Thyroid gland (tissue), 4 donors: ENCODE measurements at regions not wholly inside any gene's neighbourhood (a gene's known extent, or its start where the extent isn't known, plus 50 kb on each side); places are given as distances from the start of the nearest gene placed in this dataset.

Source experiments
- DNase-seq, 2 donors: peaks; one replicate each; pipeline ENCODE4 v3.0.0-alpha.2; 2019
- H3K27ac ChIP-seq, 3 donors: fragments of 200-600 bp; sonication (generic); 1 replicate in 2 of 3; 2 replicates in 1 of 3; pipeline ENCODE4 v1.5.1; 2016 to 2019; ENCODE audit warnings: mild to moderate bottlenecking in 1 of 3, moderate library complexity in 1 of 3
- H3K27me3 ChIP-seq: fragments of 200-600 bp; sonication (generic); one replicate; pipeline ENCODE4 v1.5.1; 2019
- H3K36me3 ChIP-seq, 2 donors: fragments of 200-600 bp; sonication (generic); one replicate each; pipeline ENCODE4 v1.5.1; 2016 to 2019
- H3K4me1 ChIP-seq, 2 donors: fragments of 200-600 bp; sonication (generic); one replicate each; pipeline ENCODE4 v1.5.1; 2017 to 2019
- H3K4me3 ChIP-seq, 3 donors: fragments of 200-600 bp; sonication (generic); replicated peaks in 1 of 3; 1 replicate in 2 of 3; 2 replicates in 1 of 3; pipeline ENCODE4 v1.5.1; 2016; ENCODE audit warnings: mild to moderate bottlenecking in 1 of 3
- H3K9me3 ChIP-seq: fragments of 200-600 bp; sonication (generic); one replicate; pipeline ENCODE4 v1.5.1; 2017
- CTCF ChIP-seq, 6 experiments: fragments of 200-600 bp in 3 of 6; fragments of 450-650 bp in 3 of 6; sonication (generic) in 3 of 6; IDR thresholded peaks; one replicate each; pipeline ENCODE4 v1.5.1; 2016 to 2019; ENCODE audit warnings: antibody characterized with exemption in 6 of 6, mild to moderate bottlenecking in 2 of 6, inconsistent platforms in 1 of 6, moderate library complexity in 1 of 6
- POLR2A ChIP-seq, 2 donors: fragments of 450-650 bp; IDR thresholded peaks; one replicate each; pipeline ENCODE4 v1.6.1; 2017; ENCODE audit warnings: antibody characterized with exemption in 2 of 2, mild to moderate bottlenecking in 2 of 2, moderate library complexity in 1 of 2
- WGBS, 2 donors: methylation state at CpG; one replicate each; pipeline ENCODE4 v1.1.5; 2017; 5-methylcytosine and 5-hydroxymethylcytosine counted together
- intact Hi-C: fragments of 100-400 bp; cut with DNase I; formaldehyde crosslinking; loops from one replicate; pipeline ENCODE4 v1.15.1; 2023

- no peak overlapping the region for H3K4me3 ChIP-seq
- no peak for TF ChIP-seq POLR2A (IDR thresholded peaks at IDR 0.05)
- no peak for TF ChIP-seq CTCF (IDR thresholded peaks at IDR 0.05)
- H3K27ac ChIP-seq: no peak overlapping the region
- 63 to 67% methylated on average over 2 to 3 of the region's 3 CpGs for WGBS, 2 donors
- H3K27me3 ChIP-seq: no peaks in the 10 kb centered on the region
- intact Hi-C loops: no loop called here
- no peaks in the 10 kb centered on the region for H3K36me3 ChIP-seq
- no peaks in the 10 kb centered on the region for H3K9me3 ChIP-seq
- no peak for DNase-seq
- H3K4me1 ChIP-seq: no peaks in the 10 kb centered on the region
Measured at GRCh38 chr4:32658019-32658418, 1937.8 kb downstream of the PCDH7 start.

- H3K36me3 ChIP-seq: no peaks in the 10 kb centered on the region
- no peak overlapping the region for H3K4me3 ChIP-seq
- intact Hi-C loops: no loop called here
- DNase-seq: no peak
- TF ChIP-seq POLR2A (IDR thresholded peaks at IDR 0.05): no peak
- no peak for TF ChIP-seq CTCF (IDR thresholded peaks at IDR 0.05)
- no peaks in the 10 kb centered on the region for H3K27me3 ChIP-seq
- H3K9me3 ChIP-seq: no peaks in the 10 kb centered on the region
- H3K27ac ChIP-seq: no peak overlapping the region
- 63 to 65% methylated on average over 3 of the region's 3 CpGs for WGBS, 2 donors
- H3K4me1 ChIP-seq: no peaks in the 10 kb centered on the region
Measured at GRCh38 chr4:32661229-32661628, 1941.1 kb downstream of the PCDH7 start.

GRCh38 chr4:32662803-32663202 lies 1942.6 kb downstream of the PCDH7 start:
- no peaks in the 10 kb centered on the region for H3K9me3 ChIP-seq
- H3K36me3 ChIP-seq: no peaks in the 10 kb centered on the region
- 90 to 91% methylated on average over 2 of the region's 2 CpGs for WGBS, 2 donors
- DNase-seq: no peak
- TF ChIP-seq POLR2A (IDR thresholded peaks at IDR 0.05) (no peak), CTCF (IDR thresholded peaks at IDR 0.05) (no peak)
- H3K4me1 ChIP-seq: no peaks in the 10 kb centered on the region
- intact Hi-C loops: no loop called here
- no peak overlapping the region for H3K27ac ChIP-seq
- H3K4me3 ChIP-seq: no peak overlapping the region
- H3K27me3 ChIP-seq: no peaks in the 10 kb centered on the region

GRCh38 chr4:32672359-32672758 lies 1952.2 kb downstream of the PCDH7 start:
- TF ChIP-seq POLR2A (IDR thresholded peaks at IDR 0.05): no peak
- no peak for TF ChIP-seq CTCF (IDR thresholded peaks at IDR 0.05)
- DNase-seq: no peak
- WGBS, 2 donors: 26 to 27% methylated on average over 1 of the region's 1 CpG
- no peak overlapping the region for H3K4me3 ChIP-seq
- no peak overlapping the region for H3K27ac ChIP-seq
- no peaks in the 10 kb centered on the region for H3K9me3 ChIP-seq
- H3K4me1 ChIP-seq: no peaks in the 10 kb centered on the region
- H3K36me3 ChIP-seq: no peaks in the 10 kb centered on the region
- intact Hi-C loops: no loop called here
- H3K27me3 ChIP-seq: no peaks in the 10 kb centered on the region

- no peaks in the 10 kb centered on the region for H3K27me3 ChIP-seq
- H3K27ac ChIP-seq: no peak overlapping the region
- 68 to 77% methylated on average over 6 of the region's 6 CpGs for WGBS, 2 donors
- no peak overlapping the region for H3K4me3 ChIP-seq
- no peaks in the 10 kb centered on the region for H3K9me3 ChIP-seq
- intact Hi-C loops: no loop called here
- DNase-seq: no peak
- TF ChIP-seq CTCF (IDR thresholded peaks at IDR 0.05) (no peak), POLR2A (IDR thresholded peaks at IDR 0.05) (no peak)
- no peaks in the 10 kb centered on the region for H3K4me1 ChIP-seq
- no peaks in the 10 kb centered on the region for H3K36me3 ChIP-seq
Measured at GRCh38 chr4:32680946-32681345, 1960.8 kb downstream of the PCDH7 start.
